Left cardiac atrium (tissue), 4 donors: ENCODE measurements at regions not wholly inside any gene's neighbourhood (a gene's known extent, or its start where the extent isn't known, plus 50 kb on each side); places are given as distances from the start of the nearest gene placed in this dataset.

Experiments
- ATAC-seq, 2 donors: fragments of 200-7000 bp; cut with Tn5 transposase; one replicate each; pipeline ENCODE4 v1.9.1; 2020; ENCODE audit warnings: mild to moderate bottlenecking in 2 of 2, moderate library complexity in 2 of 2
- DNase-seq: peaks from one replicate; pipeline ENCODE4 v3.0.0-alpha.2; 2020
- intact Hi-C, 2 donors: fragments of 100-400 bp; cut with DNase I; formaldehyde crosslinking; loops; one replicate each; pipeline versions ENCODE4 v1.14.1 to v1.15.1; 2022 to 2023
- donor health status: DM: no; HTN: yes; CAD: no.
- donor health status: DM: no; HTN: yes; CAD: no; lungs with severe emphysema.
- donor health status: DM: yes; HTN: yes; CAD: no.
- donor health status: Dilated cardiomyopathy.

GRCh38 chr14:103255555-103255954 is 78.5 kb upstream of the EIF5 start:
- no peak for ATAC-seq
- DNase-seq: no peak
- intact Hi-C loops: no loop called here

- DNase-seq (no peak), ATAC-seq (no peak)
- intact Hi-C loops: no loop called here
Observed at GRCh38 chr14:103256406-103256805, 77.6 kb upstream of the EIF5 start.

GRCh38 chr14:103257211-103257962 is 76.7 kb upstream of the EIF5 start:
- ATAC-seq (no peak), DNase-seq (no peak)
- intact Hi-C loops: no loop called here

GRCh38 chr14:103258211-103258610 is 75.8 kb upstream of the EIF5 start:
- intact Hi-C loops: no loop called here

GRCh38 chr14:103259184-103259583 is 74.9 kb upstream of the EIF5 start:
- DNase-seq (no peak), ATAC-seq (no peak)
- intact Hi-C loops: no loop called here

More at GRCh38 chr14:103258211-103258610, 75.8 kb upstream of the EIF5 start:
- DNase-seq (no peak), ATAC-seq (no peak)

GRCh38 chr14:103259801-103260628 is 74.0 kb upstream of the EIF5 start:
- DNase-seq (no peak), ATAC-seq (peak; percentile 47 to 63)
- intact Hi-C loops: no loop called here

- intact Hi-C loops: no loop called here
- peak; percentile 90 to 91 for ATAC-seq
- DNase-seq: peak; percentile 67
Observed at GRCh38 chr14:103260629-103261124, 73.4 kb upstream of the EIF5 start.

GRCh38 chr14:103267226-103267910 is 66.7 kb upstream of the EIF5 start:
- ATAC-seq (no peak), DNase-seq (no peak)
- intact Hi-C loops: no loop called here

GRCh38 chr14:103271189-103271588 is 62.8 kb upstream of the EIF5 start:
- no peak for DNase-seq
- ATAC-seq: no peak
- intact Hi-C loops: no loop called here

GRCh38 chr14:103273145-103273744 is 60.8 kb upstream of the EIF5 start:
- DNase-seq: no peak
- peak; percentile 47 to 68 for ATAC-seq
- intact Hi-C loops: no loop called here

- DNase-seq (no peak), ATAC-seq (peak; percentile 20 to 22)
Observed at GRCh38 chr14:103273745-103274615, 60.1 kb upstream of the EIF5 start.

GRCh38 chr14:103275000-103275399 is 59.0 kb upstream of the EIF5 start:
- ATAC-seq (no peak), DNase-seq (no peak)
- intact Hi-C loops: no loop called here

More at GRCh38 chr14:103273745-103274615, 60.1 kb upstream of the EIF5 start:
- intact Hi-C loops: no loop called here

GRCh38 chr14:103277931-103278330 is 56.1 kb upstream of the EIF5 start:
- intact Hi-C loops: no loop called here
- ATAC-seq: no peak
- DNase-seq: no peak

- DNase-seq: peak; percentile 35
- intact Hi-C loops: no loop called here
- peak; percentile 54 to 68 for ATAC-seq
Observed at GRCh38 chr14:103279142-103280025, 54.7 kb upstream of the EIF5 start.

GRCh38 chr14:103280278-103280928 is 53.6 kb upstream of the EIF5 start:
- ATAC-seq (peak in 1 of 2 donors; percentile 46), DNase-seq (no peak)
- intact Hi-C loops: no loop called here

GRCh38 chr14:103281496-103282231 is 52.4 kb upstream of the EIF5 start:
- ATAC-seq (peak; percentile 58 to 72), DNase-seq (no peak)
- intact Hi-C loops: no loop called here
